ENCODE measurements at regions not wholly inside any gene's neighbourhood (a gene's known extent, or its start where the extent isn't known, plus 50 kb on each side); places are given as distances from the start of the nearest gene placed in this dataset.

DNA sequence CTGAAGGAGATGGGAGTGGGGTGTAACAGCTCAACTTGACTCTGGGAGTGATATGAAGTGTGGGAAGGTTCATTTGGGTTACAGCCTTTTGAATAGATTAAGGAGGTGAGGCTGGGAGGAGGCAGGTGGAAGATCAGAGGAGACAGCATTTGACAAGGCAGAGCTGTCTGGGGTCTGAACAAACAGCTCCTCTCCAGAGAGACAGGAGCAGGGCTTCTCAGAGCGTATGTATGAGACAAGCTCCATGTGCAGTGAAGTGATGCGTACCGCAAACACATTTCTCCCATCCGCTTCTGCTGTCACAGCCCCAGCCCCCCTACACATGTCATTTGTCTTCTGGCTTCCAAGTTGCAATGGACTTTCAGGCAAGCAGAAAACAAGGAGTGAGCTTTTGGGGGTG, 137.1 kb upstream of the E2F8 start:
- H3K4me3 ChIP-seq (ENCODE audit: low read depth, low read length), result no peak overlapping the region

DNA sequence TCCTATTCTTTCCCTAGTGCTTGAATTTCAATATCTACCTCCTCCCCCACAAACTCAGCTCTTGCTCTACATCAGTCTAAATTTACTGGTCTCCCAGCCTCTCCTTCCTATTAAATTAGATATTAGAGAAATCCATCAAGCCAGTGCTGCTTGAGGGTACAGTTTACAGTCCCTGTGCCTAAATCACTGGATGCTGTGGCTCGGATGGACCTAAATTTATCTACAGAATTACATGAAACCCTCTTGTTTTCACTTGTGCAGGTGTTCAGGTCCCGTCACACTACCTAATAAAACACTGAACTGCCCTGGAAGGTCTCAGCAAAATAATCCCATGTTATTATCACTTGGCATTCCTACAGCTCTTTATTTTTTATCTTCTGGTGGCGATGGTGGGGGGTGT, 134.7 kb upstream of the E2F8 start:
- no peak overlapping the region for H3K4me3 ChIP-seq (ENCODE audit: low read depth, low read length)

DNA sequence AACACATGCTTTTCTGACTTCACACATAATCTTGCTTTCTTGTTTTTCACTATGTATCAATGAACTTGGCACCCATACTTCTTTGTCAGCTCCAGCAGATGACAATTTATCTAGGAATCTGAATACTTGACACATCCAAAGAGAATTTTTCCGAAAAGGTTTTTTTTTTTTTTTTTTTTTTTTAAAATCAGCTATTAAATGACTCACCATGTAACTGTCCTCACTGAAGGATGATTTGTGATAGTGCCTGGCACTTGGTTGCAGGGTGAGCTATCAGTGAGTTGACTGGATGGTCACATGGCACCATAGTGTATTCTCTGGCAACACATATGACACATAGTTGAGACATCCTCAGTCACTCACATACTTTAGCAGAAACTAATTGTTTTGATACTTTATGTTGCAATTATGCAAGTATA, 133.4 kb upstream of the E2F8 start:
- H3K4me3 ChIP-seq (ENCODE audit: low read depth, low read length), result no peak overlapping the region

DNA sequence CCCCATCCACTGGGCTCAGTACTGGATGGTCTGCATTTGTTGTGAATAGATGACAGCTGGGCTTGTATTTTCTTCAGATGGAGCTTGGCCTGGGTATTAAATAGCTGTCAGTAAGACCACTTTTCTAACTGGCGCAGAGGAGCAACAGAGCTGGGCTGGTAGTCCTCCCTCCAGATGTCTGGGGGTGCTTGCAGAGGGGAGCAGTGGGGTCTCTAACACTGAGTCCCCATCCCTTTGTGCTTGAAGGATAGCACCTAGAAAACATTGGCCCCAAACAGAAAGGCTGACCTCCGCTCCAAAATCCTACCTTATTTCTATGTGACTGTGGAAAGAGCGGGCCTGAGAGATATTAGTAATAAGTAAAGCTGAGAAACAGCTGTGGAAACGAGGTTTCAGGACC, 131.6 kb upstream of the E2F8 start:
- H3K4me3 ChIP-seq (ENCODE audit: low read depth, low read length), result no peak overlapping the region

DNA sequence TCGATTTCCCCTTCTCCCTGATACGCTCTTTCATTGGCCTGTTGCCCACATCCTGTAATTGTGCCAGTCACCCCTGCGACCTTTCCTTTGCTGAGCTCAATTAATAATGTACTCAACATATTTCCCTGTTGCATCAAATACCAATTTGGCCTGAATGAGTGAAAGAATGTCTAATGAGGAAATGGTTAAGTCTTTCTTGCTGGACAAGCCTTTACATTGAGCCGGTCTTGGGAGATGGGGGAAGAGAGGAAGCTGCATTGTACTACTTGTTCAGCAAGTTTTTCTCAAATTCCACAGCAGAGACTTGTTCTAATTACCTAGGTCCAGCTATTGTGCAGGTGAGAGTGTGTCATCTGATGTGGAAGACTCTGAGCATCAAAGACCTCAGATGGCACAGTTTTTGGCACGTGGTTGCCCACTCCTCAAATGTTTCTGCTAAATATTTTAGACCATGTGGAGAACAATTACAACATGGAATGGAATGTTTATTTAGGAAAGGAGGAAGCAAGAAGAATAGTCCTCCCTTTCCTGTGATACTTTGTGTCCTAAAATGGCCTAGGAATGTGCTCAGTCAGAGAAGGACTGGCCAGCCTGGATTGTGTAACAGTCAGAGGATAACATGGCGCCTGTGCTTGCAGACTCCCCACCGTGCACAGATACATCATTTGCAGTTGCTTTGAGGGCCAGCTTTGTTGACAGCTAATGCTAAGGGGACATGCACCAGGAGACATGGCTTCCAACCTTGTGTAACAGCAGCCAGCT, 129.5 kb upstream of the E2F8 start:
- no peak overlapping the region for H3K4me3 ChIP-seq (ENCODE audit: low read depth, low read length)

DNA sequence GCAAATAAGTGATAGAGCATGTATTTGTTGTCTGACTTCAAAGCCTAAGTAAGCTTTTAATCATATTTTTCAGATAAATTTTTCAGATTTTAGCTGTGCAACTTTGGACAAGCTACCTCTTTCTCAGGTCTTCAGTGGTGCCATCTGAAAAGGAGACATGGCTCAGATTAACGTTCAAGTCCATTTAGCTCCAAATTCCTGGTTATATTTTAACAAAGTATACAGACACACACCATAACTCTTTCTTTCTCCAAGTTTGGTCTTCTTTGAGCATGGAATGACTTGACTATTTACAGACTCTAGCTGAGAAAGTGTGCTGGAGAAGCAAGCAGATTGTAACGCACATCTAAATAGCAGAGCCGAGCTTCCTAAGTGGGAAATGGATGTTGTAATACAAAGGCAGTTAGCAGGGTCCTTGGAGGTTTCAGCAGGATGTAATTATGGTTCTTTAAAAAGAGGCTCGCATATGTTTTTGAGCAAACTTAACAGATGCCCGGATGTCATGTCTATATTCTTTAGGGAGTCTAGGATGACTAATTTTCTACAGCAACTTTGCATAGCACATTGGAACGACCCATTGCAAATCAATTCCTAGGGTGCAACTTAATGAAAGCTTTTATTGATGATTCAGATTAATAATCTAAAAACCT, 128.1 kb upstream of the E2F8 start:
- no peak overlapping the region for H3K4me3 ChIP-seq (ENCODE audit: low read depth, low read length)

DNA sequence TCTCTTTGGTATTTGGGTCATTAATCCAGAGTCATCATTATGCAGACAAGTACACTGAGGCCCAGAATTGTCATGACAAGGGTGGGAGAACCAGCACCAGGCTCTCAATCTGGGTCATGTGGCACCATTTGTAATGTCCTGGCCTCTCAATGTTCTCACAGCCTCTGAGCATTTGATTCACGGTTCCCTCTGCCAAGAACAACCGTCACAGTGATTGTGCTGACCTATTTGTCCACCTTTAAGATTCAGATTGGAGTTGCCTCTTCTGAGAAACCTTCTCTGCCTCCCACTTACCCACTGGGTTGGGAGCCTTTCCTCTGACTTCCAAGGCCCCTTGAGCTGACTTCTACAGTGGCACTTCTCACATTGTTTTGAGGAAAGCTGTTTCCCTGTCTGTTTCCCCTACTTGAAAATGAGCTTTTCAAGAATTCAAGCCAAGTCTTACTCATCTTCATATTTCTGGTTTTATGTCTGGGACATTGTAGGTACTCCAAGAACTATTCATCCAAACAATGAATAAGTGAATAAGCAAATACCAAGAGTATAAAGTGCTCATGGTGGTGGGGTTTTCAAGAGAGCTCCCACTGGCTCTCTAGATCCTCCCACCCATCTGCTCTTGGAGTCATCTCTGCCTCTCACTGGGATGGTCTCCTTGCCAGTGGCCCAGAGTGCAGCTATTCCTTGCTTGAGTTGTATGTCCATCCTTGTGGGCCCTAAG, 126.4 kb upstream of the E2F8 start:
- H3K4me3 ChIP-seq (ENCODE audit: low read depth, low read length), result no peak overlapping the region

DNA sequence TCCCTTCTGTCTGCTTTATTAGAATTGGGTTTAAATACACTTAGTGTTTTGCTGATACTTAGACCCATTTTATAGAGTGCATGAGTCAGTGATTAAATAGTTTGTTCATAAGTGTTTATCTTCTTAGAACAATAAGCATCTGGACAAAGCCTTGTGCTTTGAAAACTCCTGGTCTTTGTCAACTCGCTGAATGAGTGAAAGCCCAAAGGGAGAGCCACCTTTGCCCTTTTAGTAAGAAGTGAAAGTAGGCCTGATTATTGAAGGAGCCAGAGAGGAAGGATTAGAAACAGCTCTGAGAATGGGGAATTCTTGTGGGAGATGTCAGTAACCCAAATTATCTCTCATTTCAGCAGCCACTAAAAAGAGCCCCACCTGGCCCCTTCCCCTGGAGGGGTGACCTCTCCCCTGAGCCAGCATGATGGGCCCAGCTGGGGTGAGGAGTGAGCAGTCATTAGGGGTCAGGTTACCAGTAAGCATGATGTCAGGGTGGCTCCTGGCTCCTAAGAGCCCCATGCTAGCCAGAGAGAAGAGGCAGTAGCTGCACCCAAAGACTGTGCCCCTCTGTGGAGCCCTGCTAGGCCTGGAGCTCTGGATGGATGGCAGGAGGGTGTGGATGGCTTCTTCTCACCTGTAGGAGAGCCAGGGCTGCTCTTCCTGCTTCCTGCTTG, 125.1 kb upstream of the E2F8 start:
- H3K4me3 ChIP-seq (ENCODE audit: low read depth, low read length), result no peak overlapping the region

DNA sequence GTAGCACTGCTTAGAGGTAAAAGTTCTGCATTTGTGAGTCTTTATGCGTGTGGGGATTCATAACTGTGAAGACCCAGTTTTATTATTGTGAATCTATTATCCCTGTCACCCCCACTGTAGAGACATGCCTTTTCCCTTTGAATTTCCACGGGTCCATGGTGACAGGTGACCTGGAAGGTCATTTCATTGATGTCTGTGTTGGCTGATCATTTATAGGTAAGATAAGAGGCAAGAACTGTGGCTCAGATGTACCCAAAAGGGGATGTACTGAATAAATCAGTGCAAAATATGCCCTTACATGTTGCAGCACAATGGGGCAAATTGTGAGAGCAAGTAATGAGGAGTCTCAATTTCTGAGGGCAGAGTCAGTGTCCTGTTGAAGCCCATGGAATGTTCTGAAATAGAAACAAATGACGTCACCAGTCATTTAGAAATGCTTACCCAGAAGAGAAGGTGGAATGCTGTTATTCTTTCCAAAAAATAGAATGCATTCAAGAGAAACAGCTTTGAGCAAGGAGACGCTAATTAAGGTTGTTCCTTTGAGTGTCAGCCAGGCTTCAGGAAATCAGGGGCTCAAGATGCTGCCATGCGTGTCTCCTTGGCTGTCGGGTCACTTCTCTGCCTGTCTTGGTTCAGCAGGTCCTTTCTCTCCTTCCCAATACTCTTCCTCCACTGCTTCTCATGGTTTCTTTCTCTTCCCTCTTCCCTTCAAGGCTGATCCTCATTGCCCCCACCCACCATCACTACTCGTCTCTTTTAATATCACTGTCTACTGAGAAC, 118.7 kb upstream of the E2F8 start:
- H3K4me3 ChIP-seq (ENCODE audit: low read depth, low read length), result no peak overlapping the region

DNA sequence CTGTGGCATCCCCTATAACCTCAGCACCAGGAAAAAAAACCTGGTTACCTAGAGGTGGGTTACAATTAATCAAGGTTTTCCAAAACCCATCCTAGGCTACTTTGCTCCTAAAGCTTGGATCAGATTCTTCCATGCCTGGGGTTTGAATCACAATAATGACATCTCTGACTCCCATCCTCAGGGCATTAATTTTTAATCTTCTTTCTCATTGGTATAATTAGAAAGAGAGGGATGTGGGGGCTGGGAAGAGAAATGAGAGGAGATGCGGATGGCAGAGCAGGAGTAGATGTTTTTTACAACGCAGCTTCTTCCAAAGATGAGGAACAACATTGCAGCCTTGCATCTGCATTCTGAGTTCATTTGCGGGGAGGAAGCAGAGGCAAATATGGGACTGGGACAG, 117.2 kb upstream of the E2F8 start:
- no peak overlapping the region for H3K4me3 ChIP-seq (ENCODE audit: low read depth, low read length)

DNA sequence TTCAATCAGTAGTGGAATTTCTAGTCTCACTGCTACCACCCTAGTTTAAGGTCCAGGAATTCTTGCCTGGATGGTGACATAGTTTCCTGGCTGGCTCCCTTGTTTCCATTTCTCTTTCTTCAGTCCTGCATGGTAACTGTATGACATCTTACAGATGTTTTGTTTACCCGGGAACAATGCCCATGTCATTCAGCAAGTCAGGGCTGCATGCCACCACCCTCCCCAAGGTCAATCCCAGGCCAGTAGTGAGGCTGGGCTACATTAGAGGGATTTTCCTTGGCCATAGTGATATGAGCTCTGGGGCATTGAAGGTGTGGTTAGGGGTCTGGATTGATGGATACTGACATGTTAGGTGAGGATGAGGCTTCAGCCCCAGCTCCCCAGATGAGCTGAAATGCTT, 114.9 kb upstream of the E2F8 start:
- H3K4me3 ChIP-seq (ENCODE audit: low read depth, low read length), result no peak overlapping the region

DNA sequence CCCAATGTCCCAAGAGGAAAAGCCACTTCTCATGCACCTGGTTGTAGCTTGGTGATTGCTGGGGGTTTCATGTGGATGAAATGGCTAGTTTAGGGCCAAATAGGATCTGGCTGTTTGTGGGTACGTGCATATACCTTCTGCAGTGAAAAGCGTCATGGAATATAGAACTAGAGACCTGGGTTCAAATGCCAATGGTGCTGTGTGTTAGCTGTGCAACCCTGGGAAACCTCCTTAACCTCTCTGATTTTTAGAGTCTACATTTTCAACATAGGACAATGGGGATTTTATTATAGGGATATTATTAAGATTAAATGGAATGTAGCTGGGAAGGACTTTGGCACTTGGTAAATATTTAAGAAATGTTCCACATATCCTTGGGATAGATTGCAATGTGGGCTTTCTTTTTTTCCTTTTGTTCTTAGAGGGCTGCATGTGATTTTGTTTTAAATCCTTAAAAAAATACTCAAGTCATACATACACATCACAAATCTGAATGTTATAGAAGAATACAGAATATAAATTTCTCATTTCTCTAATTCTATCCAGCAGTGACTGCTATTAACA, 112.6 kb upstream of the E2F8 start:
- H3K4me3 ChIP-seq (ENCODE audit: low read depth, low read length), result no peak overlapping the region

DNA sequence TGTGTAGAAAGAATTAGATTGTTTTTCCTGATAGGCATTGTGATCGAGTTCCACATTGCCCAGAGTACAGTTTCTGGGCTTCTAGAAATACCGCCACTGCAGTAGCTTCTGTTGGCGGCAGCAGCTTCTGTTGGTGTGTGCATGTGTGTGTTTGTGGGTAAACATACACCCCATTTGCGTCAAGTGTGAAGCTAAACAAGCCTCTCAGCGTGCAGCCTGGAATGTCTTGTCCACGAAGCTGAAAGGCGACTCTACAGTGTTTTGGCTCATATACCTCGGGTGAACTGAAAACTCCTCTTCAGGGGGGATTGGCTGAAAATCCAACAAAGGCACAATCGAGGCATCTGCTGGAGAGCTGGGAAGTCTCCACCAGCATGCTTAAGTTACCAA, 112.0 kb upstream of the E2F8 start:
- no peak overlapping the region for H3K4me3 ChIP-seq (ENCODE audit: low read depth, low read length)

DNA sequence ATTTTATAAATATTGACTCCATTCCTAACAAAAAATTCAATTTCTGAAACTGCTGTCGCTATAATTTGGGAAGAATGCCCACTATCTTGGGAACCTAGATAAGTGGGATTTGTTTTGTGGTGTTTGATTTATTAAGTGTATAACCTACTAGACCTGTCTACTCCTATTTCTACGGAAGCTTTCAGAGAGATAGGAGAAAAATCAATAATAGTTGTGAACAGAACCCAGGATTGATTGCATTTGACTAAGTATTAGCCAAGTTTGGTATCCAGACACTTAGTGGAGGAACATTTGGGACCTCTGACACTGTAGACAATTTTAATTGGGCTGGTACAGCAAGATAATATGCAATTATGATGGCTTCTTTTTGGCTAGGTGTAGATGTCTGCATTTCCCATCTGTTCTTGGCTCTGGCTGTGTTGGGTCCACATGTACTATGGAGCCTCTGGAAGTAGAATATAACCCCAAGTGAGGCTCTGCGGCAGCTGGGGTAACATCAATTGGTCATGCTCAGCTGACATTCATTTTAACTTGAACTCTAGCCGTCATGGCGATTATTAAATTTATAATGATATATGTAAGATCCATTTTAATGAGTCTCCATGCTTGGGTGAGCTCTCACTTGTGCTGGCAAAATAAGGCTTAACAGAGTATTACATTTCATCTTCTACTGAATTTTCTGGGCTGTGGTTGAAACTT, 111.5 kb upstream of the E2F8 start:
- no peak overlapping the region for H3K4me3 ChIP-seq (ENCODE audit: low read depth, low read length)

DNA sequence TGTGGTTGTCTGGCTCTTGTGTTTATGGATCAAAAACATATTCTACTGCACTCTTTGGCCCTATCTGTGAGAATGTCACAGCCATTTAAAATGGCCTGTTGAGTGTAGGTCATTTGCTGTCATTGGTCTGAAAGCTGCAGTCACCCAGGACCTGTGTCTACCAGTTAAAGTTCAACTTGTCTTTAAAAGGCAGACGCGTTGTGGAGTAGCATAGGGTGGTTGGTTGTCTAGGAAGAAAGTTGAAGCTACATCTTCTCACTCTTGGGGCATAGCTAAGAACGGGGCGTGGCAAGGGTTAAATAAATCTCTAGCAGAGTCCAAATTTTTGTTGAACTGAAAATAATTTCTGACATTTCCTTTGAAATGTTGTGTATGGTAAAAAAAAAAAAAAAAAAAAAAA, 110.7 kb upstream of the E2F8 start:
- H3K4me3 ChIP-seq (ENCODE audit: low read depth, low read length), result no peak overlapping the region

DNA sequence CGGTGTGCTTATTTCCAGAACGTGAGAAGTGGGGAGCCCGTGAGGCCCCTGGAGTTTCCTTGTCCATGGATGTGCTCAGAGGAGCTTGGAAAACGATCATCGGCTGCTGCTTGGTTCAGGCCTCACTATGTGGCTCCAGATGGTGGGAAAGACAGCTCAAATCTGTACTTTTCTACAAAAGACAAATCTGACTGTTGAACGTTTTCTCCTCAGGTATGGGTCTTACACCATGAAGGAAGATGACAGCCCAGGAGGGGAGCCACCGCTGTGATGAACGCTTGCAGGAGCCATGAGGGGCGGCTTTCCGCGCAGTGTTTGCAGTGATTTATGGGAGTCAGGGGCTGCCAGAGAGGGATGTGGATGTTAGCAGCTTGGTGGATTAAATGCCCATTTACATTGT, 109.4 kb upstream of the E2F8 start:
- no peak overlapping the region for H3K4me3 ChIP-seq (ENCODE audit: low read depth, low read length)

DNA sequence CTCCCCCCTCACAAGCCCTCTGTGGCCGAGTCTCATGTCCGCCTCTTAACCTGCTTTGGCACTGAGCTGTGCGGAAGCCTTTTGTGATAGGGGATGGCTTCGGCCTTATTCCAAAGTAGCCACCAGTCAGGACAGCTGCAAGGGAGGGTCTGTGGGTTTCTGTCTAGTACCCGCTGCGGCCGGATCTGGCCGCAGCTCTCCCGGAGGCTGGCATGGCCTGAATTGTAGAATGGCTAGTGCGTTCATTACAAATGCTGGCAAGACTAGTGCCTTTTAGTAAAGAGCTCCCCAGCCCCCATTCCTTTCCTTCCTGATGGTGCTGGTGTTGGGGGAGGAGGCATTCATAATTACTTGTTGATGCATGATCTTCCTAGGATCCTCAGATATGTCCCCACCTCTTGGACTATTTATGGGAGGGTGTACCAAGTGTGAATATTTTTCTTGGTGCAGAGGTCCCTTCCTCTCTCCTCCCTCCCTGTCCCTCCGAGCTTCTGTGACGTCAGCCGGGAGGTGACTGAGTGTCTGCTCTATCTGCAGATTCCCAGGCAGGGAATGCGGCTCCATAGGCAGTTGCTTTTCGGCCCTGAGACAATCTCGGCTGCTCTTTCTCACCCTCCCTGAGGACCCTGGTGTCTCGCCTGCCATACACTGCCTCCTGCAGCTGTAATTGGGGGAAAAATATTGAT, 108.7 kb upstream of the E2F8 start:
- H3K4me3 ChIP-seq (ENCODE audit: low read depth, low read length), result no peak overlapping the region

DNA sequence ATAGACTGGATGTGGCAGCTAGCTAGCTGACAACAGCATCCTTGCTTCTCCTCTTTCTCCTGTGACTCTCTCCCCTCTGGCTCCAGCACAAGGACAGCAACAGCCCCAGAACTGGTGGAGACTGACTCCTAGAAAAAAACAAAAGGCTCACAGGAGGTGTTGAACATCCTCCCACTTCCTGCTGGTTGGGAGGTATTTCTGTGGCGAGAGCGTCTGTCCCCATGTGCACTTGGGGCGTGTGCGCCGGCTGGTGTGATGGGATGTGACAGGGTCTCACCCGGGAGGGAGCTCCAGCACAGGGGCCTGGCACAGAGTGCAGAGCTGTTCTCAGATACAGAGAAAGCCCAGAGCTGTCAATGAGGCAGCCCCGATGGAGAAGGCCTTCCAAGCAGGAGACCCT, 107.2 kb upstream of the E2F8 start:
- no peak overlapping the region for H3K4me3 ChIP-seq (ENCODE audit: low read depth, low read length)

All from iPS-11a (cell line).